K562 (cell line): ENCODE measurements at regions not wholly inside any gene's neighbourhood (a gene's known extent, or its start where the extent isn't known, plus 50 kb on each side); places are given as distances from the start of the nearest gene placed in this dataset.

Experiments
- ARID4B ChIP-seq: sonication (generic); formaldehyde crosslinking; IDR thresholded peaks from 2 replicates; pipeline ENCODE4 v1.8.0; 2022; ENCODE audit warnings: mild to moderate bottlenecking, missing genetic modification reagents
- ASH1L ChIP-seq: fragments of 450-650 bp; IDR thresholded peaks from 2 replicates; pipeline ENCODE4 v1.6.1; 2018; ENCODE audit warnings: borderline replicate concordance, mild to moderate bottlenecking, low read depth; ENCODE audit not compliant: partially characterized antibody
- BRD4 ChIP-seq: fragments of 200-600 bp; sonication (generic); IDR thresholded peaks from 2 replicates; pipeline ENCODE4 v1.6.1; 2017; ENCODE audit warnings: inconsistent platforms
- CBX5 ChIP-seq: IDR thresholded peaks from 2 replicates; pipeline ENCODE4 v1.6.1; 2014; ENCODE audit warnings: low read depth, borderline replicate concordance
- HCFC1 ChIP-seq: IDR thresholded peaks from 2 replicates; pipeline ENCODE4 v1.6.1; 2012; ENCODE audit warnings: low read depth, low read length, improper control_type of control experiment
- MAZ ChIP-seq, 2 experiments: fragments of 450-650 bp in 1 of 2; sonication (generic) in 1 of 2; formaldehyde crosslinking; IDR thresholded peaks in 1 of 2; conservative IDR thresholded peaks in 1 of 2; 2 replicates each; pipeline versions ENCODE4 v1.4.0 to v1.5.0; 2020; ENCODE audit warnings: mild to moderate bottlenecking in 1 of 2, missing genetic modification reagents in 1 of 2
- TEAD4 ChIP-seq, 2 experiments: sonication (generic) in 1 of 2; formaldehyde crosslinking in 1 of 2; IDR thresholded peaks; 2 replicates each; pipeline versions ENCODE4 v1.6.1 to v1.8.0; 2012 to 2022; ENCODE audit warnings: borderline replicate concordance in 1 of 2, inconsistent platforms in 1 of 2, low read length in 1 of 2, mild to moderate bottlenecking in 1 of 2, missing genetic modification reagents in 1 of 2
- ZNF121 ChIP-seq: sonication (generic); formaldehyde crosslinking; conservative IDR thresholded peaks from 2 replicates; pipeline ENCODE4 v1.8.0; 2022; ENCODE audit warnings: missing genetic modification reagents
- ZNF3 ChIP-seq: fragments of 250-450 bp; sonication (Bioruptor Pico); IDR thresholded peaks from 2 replicates; pipeline ENCODE4 v1.5.0; 2021; ENCODE audit warnings: mild to moderate bottlenecking, moderate library complexity
- ZNF395 ChIP-seq: fragments of 200-800 bp; sonication (Bioruptor generic); IDR thresholded peaks from 2 replicates; pipeline ENCODE4 v1.6.1; 2017; ENCODE audit warnings: missing genetic modification characterization, missing compliant biosample characterization
- ZNF639 ChIP-seq, 2 experiments: fragments of 200-800 bp in 1 of 2; sonication (Bioruptor generic) in 1 of 2; sonication (generic) in 1 of 2; formaldehyde crosslinking in 1 of 2; IDR thresholded peaks in 1 of 2; conservative IDR thresholded peaks in 1 of 2; 2 replicates each; pipeline versions ENCODE4 v1.5.0 to v1.6.1; 2016 to 2020; ENCODE audit warnings: missing compliant biosample characterization in 1 of 2, missing genetic modification characterization in 1 of 2, missing genetic modification reagents in 1 of 2
- ZNF717 ChIP-seq: fragments of 250-450 bp; sonication (Bioruptor Pico); IDR thresholded peaks from 2 replicates; pipeline ENCODE4 v1.5.0; 2021
- TF ChIP-seq, protein P1 (sequence below): fragments of 450-650 bp; conservative IDR thresholded peaks from 2 replicates; pipeline ENCODE4 v1.6.1; 2016; ENCODE audit warnings: missing genetic modification characterization, low read depth, mild to moderate bottlenecking, control low read depth, missing compliant biosample characterization
- TF ChIP-seq, protein P2 (sequence below): sonication (generic); formaldehyde crosslinking; IDR thresholded peaks from 2 replicates; pipeline ENCODE4 v1.8.1; 2023; ENCODE audit warnings: mild to moderate bottlenecking, missing genetic modification reagents

- no peak for TF ChIP-seq ZNF395
- TF ChIP-seq, protein P1, sequence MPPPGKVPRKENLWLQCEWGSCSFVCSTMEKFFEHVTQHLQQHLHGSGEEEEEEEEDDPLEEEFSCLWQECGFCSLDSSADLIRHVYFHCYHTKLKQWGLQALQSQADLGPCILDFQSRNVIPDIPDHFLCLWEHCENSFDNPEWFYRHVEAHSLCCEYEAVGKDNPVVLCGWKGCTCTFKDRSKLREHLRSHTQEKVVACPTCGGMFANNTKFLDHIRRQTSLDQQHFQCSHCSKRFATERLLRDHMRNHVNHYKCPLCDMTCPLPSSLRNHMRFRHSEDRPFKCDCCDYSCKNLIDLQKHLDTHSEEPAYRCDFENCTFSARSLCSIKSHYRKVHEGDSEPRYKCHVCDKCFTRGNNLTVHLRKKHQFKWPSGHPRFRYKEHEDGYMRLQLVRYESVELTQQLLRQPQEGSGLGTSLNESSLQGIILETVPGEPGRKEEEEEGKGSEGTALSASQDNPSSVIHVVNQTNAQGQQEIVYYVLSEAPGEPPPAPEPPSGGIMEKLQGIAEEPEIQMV = no peak
- TF ChIP-seq ASH1L = no peak
- TF ChIP-seq ZNF121 (CRISPR knock-in tag) = no peak
- TF ChIP-seq, protein P2, sequence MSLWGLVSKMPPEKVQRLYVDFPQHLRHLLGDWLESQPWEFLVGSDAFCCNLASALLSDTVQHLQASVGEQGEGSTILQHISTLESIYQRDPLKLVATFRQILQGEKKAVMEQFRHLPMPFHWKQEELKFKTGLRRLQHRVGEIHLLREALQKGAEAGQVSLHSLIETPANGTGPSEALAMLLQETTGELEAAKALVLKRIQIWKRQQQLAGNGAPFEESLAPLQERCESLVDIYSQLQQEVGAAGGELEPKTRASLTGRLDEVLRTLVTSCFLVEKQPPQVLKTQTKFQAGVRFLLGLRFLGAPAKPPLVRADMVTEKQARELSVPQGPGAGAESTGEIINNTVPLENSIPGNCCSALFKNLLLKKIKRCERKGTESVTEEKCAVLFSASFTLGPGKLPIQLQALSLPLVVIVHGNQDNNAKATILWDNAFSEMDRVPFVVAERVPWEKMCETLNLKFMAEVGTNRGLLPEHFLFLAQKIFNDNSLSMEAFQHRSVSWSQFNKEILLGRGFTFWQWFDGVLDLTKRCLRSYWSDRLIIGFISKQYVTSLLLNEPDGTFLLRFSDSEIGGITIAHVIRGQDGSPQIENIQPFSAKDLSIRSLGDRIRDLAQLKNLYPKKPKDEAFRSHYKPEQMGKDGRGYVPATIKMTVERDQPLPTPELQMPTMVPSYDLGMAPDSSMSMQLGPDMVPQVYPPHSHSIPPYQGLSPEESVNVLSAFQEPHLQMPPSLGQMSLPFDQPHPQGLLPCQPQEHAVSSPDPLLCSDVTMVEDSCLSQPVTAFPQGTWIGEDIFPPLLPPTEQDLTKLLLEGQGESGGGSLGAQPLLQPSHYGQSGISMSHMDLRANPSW = peak; percentile 42; the same call in 1 of the 2 replicates
- TF ChIP-seq ARID4B = no peak
- TF ChIP-seq ZNF3 (CRISPR knock-in tag) = no peak
- no peak for TF ChIP-seq HCFC1
- no peak for TF ChIP-seq BRD4
- TF ChIP-seq TEAD4 (IDR thresholded peaks at IDR 0.05; ENCODE audit: low read length) = 0 out of 2 replicates have a peak, but pooled peaks have one; percentile 37
- TF ChIP-seq TEAD4 (CRISPR knock-in tag; IDR thresholded peaks at IDR 0.05; ENCODE audit: borderline replicate concordance) = no peak
- TF ChIP-seq CBX5 = no peak
- TF ChIP-seq MAZ (CRISPR knock-in tag; conservative IDR thresholded peaks at IDR 0.05 in 1 of 2, IDR thresholded peaks at IDR 0.05 in 1 of 2) = peak in 1 of 2 experiments; percentile 85; a peak in 2 of 4 replicates
- TF ChIP-seq ZNF639 (CRISPR knock-in tag; conservative IDR thresholded peaks at IDR 0.05 in 1 of 2, IDR thresholded peaks at IDR 0.05 in 1 of 2) = 0 out of 4 replicates have a peak, but pooled peaks of 1 of the 2 experiments have one; percentile 39
- no peak for TF ChIP-seq ZNF717 (CRISPR knock-in tag)
Measured at GRCh38 chr22:22709719-22710445, 65.5 kb downstream of the GGTLC2 start (continued).
